SJSA1 (cell line): ENCODE measurements at regions not wholly inside any gene's neighbourhood (a gene's known extent, or its start where the extent isn't known, plus 50 kb on each side); places are given as distances from the start of the nearest gene placed in this dataset.

Experiments
- DNase-seq, 2 experiments: peaks; one replicate each; pipeline ENCODE4 v3.0.0-alpha.2; 2015 to 2020; ENCODE audit warnings: low spot score in 2 of 2, low read depth in 1 of 2
- H3K27ac ChIP-seq: fragments of 250-450 bp; sonication (Bioruptor Pico); 2 replicates; pipeline ENCODE4 v1.5.1; 2020; ENCODE audit warnings: mild to moderate bottlenecking, moderate library complexity
- H3K27me3 ChIP-seq: fragments of 250-450 bp; sonication (Bioruptor Pico); replicated peaks from 2 replicates; pipeline ENCODE4 v1.5.1; 2020; ENCODE audit warnings: mild to moderate bottlenecking, moderate library complexity
- H3K36me3 ChIP-seq: fragments of 250-450 bp; sonication (Bioruptor Pico); 2 replicates; pipeline ENCODE4 v1.5.1; 2020; ENCODE audit warnings: mild to moderate bottlenecking
- H3K4me1 ChIP-seq: fragments of 250-450 bp; sonication (Bioruptor Pico); replicated peaks from 2 replicates; pipeline ENCODE4 v1.6.1; 2021; ENCODE audit warnings: mild to moderate bottlenecking
- H3K4me3 ChIP-seq: fragments of 250-450 bp; sonication (Bioruptor Pico); 2 replicates; pipeline ENCODE4 v1.5.1; 2020; ENCODE audit warnings: mild to moderate bottlenecking
- H3K9me3 ChIP-seq: fragments of 250-450 bp; sonication (Bioruptor Pico); replicated peaks from 2 replicates; pipeline ENCODE4 v1.5.1; 2020; ENCODE audit warnings: mild to moderate bottlenecking

DNA sequence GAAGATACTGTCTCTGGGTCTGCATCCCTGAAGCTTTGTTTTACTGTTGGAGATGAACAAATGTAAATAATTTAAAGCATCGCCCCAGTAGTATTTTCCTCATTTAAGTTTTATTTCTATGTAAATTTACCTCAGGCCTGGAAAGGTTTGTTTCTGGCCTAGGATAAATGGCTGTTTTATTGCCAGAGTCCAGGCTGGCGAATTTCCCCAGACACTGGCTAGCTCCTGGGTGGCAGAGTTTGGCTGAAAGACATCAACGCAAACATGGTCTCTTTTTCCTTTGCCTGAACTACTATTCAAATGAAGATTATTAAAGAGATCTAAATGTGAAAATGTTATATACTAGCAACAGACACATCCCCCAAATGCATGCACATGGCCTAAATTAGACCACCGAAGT, 136.7 kb upstream of the SESN3 start:
- H3K27me3 ChIP-seq = no peaks in the 10 kb centered on the region
- H3K9me3 ChIP-seq = no peaks in the 10 kb centered on the region
- no peak overlapping the region for H3K27ac ChIP-seq
- no peaks in the 10 kb centered on the region for H3K36me3 ChIP-seq
- peaks cover 6% of the 10 kb centered on the region; the same call in 1 of the 2 replicates for H3K4me1 ChIP-seq
- DNase-seq = no peak
- no peak overlapping the region for H3K4me3 ChIP-seq

DNA sequence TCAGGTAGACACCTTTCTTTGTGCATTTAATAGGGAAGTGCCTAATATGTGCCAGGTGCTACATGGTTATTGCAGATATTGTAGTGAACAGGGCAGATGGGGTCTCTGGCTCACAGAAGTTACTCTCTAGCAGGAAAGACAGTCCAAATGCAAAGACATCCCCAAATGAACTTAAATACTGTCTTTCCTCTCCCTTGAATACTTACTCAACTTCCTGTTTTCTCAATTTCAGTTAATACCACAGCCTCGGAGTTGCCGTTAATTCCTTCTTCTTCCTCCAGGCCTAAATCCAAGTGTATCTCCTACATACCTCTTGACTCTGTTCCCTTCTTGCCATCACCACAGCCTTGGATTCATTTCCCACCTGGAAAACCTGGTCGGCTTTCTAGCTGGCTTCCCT, 134.3 kb upstream of the SESN3 start:
- no peaks in the 10 kb centered on the region for H3K9me3 ChIP-seq
- no peak overlapping the region for H3K27ac ChIP-seq
- no peaks in the 10 kb centered on the region for H3K36me3 ChIP-seq
- H3K4me3 ChIP-seq = no peak overlapping the region
- DNase-seq = no peak
- H3K27me3 ChIP-seq = no peaks in the 10 kb centered on the region
- H3K4me1 ChIP-seq = peaks cover 6% of the 10 kb centered on the region; the same call in 1 of the 2 replicates

DNA sequence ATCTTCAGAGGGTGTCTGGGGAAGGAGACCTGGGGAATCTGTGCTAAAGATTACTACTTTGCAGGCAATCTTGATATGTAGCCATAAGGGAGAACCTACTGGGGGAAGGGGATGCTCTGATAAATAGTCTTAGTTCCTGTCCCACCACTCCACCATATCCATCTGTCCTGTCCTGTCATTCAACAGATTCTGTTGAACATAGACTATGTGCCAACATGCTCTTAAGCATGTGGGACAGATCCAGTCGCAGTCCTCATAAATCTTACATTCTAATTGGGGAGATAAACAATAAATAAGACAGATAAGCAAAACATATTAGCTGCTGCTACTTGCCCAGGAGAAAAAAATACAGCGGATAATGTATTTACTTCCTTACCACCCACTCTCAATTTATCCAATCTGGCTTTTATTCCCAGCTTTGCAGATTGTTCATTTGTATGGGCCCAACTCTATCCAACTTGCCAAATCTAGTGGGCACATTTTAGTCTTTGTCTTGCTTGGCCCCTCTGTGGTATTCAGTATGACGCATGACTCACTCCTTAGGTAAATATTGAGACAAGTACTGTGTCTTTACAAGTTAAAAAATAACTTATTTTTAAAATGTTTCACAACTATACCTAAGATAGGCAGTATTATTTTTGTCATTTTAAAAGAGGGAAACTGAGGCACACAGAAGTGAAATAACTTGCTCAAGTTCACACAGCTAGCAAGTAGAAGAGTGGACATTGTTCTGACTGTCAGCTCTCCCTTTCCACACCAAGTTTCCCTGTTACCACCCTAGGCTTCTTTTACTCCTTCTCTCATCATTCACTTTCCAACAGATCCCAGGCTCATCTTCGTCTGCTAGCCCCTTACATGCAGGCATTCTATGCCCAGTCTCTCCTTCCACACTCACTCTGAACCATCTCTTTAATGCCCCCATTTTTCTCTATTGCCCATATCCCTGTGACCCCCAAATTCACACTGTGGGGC, 133.6 kb upstream of the SESN3 start:
- Histone ChIP-seq H3K4me3 (no peak overlapping the region), H3K27me3 (no peaks in the 10 kb centered on the region), H3K27ac (no peak overlapping the region), H3K36me3 (no peaks in the 10 kb centered on the region), H3K9me3 (no peaks in the 10 kb centered on the region), H3K4me1 (peaks cover 6% of the 10 kb centered on the region; the same call in 1 of the 2 replicates)
- peak in 1 of 2 experiments; percentile 2 for DNase-seq

DNA sequence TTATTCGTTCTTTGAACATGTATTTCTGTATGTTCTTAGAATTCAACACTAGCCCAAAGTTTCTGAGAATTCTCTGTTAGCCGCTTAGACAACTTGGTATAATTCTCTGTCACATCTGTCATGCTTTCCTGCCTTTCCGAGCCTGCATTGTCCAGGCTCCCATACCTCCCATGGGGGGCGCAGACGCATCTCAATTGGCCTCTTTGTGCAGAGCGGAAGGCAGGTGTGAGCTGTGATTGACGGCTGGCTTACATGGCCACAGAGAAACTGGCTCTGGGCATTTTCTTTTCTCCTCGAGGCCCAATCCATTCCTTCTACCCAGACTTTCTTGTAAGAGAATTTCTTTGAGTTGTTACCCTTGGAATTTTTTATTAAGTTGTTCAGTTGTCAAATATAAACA, 132.7 kb upstream of the SESN3 start:
- DNase-seq = no peak
- Histone ChIP-seq H3K27ac (no peak overlapping the region), H3K36me3 (no peaks in the 10 kb centered on the region)

DNA sequence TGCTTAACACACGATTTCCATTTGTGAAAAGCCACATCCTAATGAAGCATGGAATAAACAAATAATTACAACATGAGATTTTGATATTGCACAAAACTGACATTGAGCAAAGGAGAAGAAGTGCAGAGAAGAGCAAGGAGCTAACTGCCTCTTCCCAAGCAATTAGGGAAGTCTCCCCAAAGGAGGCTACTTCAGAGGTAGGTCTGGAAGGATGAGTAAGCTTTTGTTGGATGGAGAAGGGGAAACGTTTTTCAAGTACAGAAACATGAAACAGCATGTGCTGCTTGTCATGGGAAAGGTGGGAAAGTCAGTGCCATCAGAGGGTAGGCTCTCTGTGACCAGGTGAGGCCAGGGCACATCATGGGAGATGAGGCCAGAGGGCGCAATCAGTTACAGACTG, 132.2 kb upstream of the SESN3 start:
- Histone ChIP-seq H3K27ac (no peak overlapping the region), H3K4me1 (peaks cover 6% of the 10 kb centered on the region; the same call in 1 of the 2 replicates), H3K36me3 (no peaks in the 10 kb centered on the region), H3K27me3 (no peaks in the 10 kb centered on the region), H3K9me3 (no peaks in the 10 kb centered on the region), H3K4me3 (no peak overlapping the region)
- DNase-seq = no peak

More for the DNA sequence above, 132.7 kb upstream of the SESN3 start:
- Histone ChIP-seq H3K4me1 (peaks cover 6% of the 10 kb centered on the region; the same call in 1 of the 2 replicates), H3K27me3 (no peaks in the 10 kb centered on the region), H3K4me3 (no peak overlapping the region), H3K9me3 (no peaks in the 10 kb centered on the region)

GRCh38 chr11:95361180-95361579, 130.2 kb upstream of the SESN3 start:
- H3K27me3 ChIP-seq = no peaks in the 10 kb centered on the region
- DNase-seq = no peak
- H3K36me3 ChIP-seq = no peaks in the 10 kb centered on the region
- H3K27ac ChIP-seq = no peak overlapping the region
- peaks cover 6% of the 10 kb centered on the region; the same call in 1 of the 2 replicates for H3K4me1 ChIP-seq
- no peaks in the 10 kb centered on the region for H3K9me3 ChIP-seq
- H3K4me3 ChIP-seq = no peak overlapping the region

DNA sequence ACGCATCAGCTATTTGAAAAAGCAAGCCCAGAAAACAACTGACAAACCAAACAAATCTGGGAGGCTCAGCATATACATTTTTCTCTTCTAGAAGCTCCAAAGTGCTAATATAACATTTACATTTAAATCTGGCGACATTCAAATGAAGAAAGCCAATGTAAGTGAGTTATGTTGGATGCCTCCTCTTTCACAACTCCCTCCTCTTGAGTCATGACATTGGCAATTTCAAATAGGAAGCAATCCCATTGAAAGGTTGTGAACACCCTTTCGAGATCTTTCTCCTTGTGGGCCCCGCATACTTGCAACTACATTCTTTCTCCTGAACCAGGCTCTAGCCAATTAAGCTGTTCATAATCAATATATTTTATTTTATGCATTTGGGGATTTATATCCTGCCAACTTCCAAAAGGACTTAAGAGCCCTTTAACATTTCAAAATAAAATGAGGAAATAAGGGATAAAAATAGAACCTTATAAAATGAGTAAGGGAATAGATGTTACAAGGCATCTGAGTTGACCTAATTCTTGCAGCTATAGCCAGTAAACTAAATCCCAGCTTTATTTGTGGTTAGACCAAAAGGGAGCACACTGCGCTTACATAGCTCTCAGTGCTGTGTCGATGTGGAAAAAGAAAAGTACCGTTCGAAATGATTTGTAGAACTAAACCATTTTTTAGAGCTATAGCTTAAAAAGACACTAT, 129.5 kb upstream of the SESN3 start:
- H3K36me3 ChIP-seq = no peaks in the 10 kb centered on the region
- H3K4me1 ChIP-seq = peaks cover 6% of the 10 kb centered on the region; the same call in 1 of the 2 replicates
- no peaks in the 10 kb centered on the region for H3K9me3 ChIP-seq
- H3K27me3 ChIP-seq = no peaks in the 10 kb centered on the region
- H3K27ac ChIP-seq = no peak overlapping the region
- H3K4me3 ChIP-seq = no peak overlapping the region
- DNase-seq = no peak

- no peak overlapping the region for H3K27ac ChIP-seq
- no peaks in the 10 kb centered on the region for H3K36me3 ChIP-seq
- H3K27me3 ChIP-seq = no peaks in the 10 kb centered on the region
- H3K4me3 ChIP-seq = no peak overlapping the region
- peaks cover 4% of the 10 kb centered on the region; the same call in 1 of the 2 replicates for H3K4me1 ChIP-seq
- H3K9me3 ChIP-seq = no peaks in the 10 kb centered on the region
- DNase-seq = no peak
These were observed 128.8 kb upstream of the SESN3 start for GRCh38 chr11:95359756-95360155.

GRCh38 chr11:95359341-95359663, 128.3 kb upstream of the SESN3 start:
- no peak for DNase-seq
- no peak overlapping the region for H3K4me3 ChIP-seq
- H3K36me3 ChIP-seq = no peaks in the 10 kb centered on the region
- H3K4me1 ChIP-seq = no peaks in the 10 kb centered on the region
- H3K9me3 ChIP-seq = no peaks in the 10 kb centered on the region
- H3K27me3 ChIP-seq = no peaks in the 10 kb centered on the region
- H3K27ac ChIP-seq = no peak overlapping the region

DNA sequence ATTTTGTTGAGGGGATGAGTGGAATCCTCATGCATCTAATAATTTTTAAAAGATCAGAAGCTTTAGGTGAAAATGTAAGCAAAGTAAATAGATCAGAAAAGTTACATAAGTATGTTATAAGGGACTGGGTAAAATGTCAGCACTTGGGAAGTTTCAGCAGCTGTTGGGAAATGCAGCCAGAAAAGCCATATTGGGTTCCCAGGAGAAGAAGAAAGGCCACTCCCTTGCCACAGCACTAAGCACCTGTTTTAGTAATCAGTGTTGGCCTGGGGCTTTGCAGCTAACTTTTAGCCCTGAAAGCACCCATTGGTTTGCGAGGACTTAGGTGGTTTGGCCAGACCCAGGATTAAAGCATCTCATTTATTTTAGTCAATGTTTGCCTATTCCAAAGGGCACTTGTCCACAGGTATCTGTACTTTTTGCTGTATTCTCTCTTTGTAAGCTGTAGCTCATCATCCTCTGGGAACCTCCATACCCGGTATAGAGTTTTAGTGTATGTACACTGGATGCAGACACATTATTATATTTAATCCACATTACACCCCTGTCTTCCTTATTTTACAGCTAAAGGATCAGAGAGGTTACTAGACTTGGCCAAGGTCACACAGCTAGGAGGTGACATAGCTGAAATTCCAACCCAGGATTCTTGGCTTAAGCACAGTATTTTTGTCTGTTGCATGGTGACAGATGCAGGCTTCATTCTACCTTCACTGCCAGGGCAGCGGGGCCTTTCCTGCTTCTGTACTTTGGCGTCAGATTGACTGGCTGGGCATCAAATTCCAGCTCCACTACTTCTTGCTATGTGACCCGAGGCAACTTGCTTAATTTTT, 127.7 kb upstream of the SESN3 start:
- no peaks in the 10 kb centered on the region for H3K9me3 ChIP-seq

GRCh38 chr11:95354304-95354703, 123.3 kb upstream of the SESN3 start:
- H3K9me3 ChIP-seq = no peaks in the 10 kb centered on the region
- no peak overlapping the region for H3K27ac ChIP-seq
- no peaks in the 10 kb centered on the region for H3K36me3 ChIP-seq
- no peaks in the 10 kb centered on the region for H3K27me3 ChIP-seq
- no peaks in the 10 kb centered on the region for H3K4me1 ChIP-seq
- DNase-seq = no peak
- no peak overlapping the region for H3K4me3 ChIP-seq

More for the DNA sequence above, 127.7 kb upstream of the SESN3 start:
- H3K27me3 ChIP-seq = no peaks in the 10 kb centered on the region
- H3K4me3 ChIP-seq = no peak overlapping the region
- no peak overlapping the region for H3K27ac ChIP-seq
- H3K4me1 ChIP-seq = no peaks in the 10 kb centered on the region
- H3K36me3 ChIP-seq = no peaks in the 10 kb centered on the region
- DNase-seq = no peak

- DNase-seq = no peak
- no peaks in the 10 kb centered on the region for H3K9me3 ChIP-seq
- no peaks in the 10 kb centered on the region for H3K36me3 ChIP-seq
These were observed 122.7 kb upstream of the SESN3 start for GRCh38 chr11:95353706-95354105.

DNA sequence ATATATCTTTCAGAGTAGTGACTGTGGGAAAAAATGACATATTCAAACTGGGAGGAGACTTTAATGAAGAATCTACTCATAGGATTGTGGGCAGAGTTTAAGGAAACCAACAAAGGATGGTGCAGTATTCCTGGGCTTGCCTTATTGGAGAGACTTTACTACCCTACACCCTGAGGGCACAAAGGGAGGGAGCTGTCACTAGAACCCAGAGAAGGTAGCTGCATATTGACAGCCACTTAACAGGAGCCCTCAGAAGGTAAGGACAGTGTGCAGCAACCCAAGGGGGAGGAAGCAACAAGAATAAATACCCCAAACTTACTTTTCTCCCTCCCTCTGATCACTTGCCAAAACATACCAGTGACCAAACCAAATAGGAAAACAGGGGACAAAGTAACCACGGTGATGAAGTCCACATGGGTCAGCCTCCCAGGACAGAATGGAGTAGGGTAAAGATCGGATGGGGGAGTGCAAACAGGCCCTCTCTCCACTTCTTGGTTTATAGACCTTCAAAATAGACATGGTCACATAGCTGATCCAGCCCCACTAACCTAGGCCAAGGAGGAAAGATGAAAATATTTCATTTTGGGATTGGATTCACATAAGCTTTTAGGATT, 121.8 kb upstream of the SESN3 start:
- no peak for DNase-seq
- no peak overlapping the region for H3K4me3 ChIP-seq
- no peaks in the 10 kb centered on the region for H3K4me1 ChIP-seq
- H3K27me3 ChIP-seq = no peaks in the 10 kb centered on the region
- no peaks in the 10 kb centered on the region for H3K9me3 ChIP-seq
- no peak overlapping the region for H3K27ac ChIP-seq
- no peaks in the 10 kb centered on the region for H3K36me3 ChIP-seq

More at GRCh38 chr11:95353706-95354105, 122.7 kb upstream of the SESN3 start:
- no peaks in the 10 kb centered on the region for H3K27me3 ChIP-seq
- no peaks in the 10 kb centered on the region for H3K4me1 ChIP-seq
- H3K4me3 ChIP-seq = no peak overlapping the region
- no peak overlapping the region for H3K27ac ChIP-seq
